WI38 (cell line): ENCODE measurements at regions not wholly inside any gene's neighbourhood (a gene's known extent, or its start where the extent isn't known, plus 50 kb on each side); places are given as distances from the start of the nearest gene placed in this dataset.

Experiments used
- H3K4me3 ChIP-seq: 2 replicates; pipeline ENCODE4 v1.5.1; 2011; ENCODE audit warnings: low read depth, mild to moderate bottlenecking, control low read depth, low read length
- TF ChIP-seq, protein P1 (sequence below): IDR thresholded peaks from 2 replicates; pipeline ENCODE4 v1.5.1; 2012; ENCODE audit warnings: low read depth, mild to moderate bottlenecking, control low read depth, low read length

DNA sequence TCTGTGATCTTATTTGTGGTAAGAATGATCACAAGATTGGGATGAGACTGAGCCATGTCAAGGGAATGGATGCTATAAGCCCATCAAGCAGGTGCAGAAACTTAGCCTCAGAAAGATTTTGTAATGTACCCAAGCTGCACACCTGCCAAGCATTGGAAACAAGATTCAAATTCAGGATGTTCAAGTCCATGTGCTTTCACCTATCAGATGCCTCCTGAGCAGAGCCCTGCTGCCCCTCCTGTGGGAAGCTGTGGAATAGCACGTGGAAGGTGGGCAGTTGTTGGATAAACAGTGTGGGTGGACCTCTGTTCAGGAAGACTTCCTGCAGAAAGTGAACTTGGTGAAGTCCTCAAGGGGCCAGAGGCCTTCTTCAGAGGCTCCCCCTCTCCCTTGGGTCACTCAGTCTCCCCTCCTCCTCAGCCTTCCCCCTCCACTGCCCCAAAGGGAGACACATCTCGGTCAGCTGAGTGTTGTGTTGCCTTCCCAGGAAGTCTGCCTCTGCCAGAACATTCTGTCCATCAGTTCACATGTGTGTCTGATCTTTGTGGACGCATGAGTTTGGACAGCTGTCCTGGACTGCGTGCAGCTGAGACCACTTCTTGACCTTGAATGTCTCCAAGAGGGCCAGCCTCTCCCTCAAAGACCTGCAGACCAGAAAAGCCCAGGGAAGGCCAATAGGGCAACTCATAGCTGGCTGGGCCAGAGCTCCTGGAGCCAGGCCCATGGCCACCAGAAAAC is 186.1 kb downstream of the INHBB start:
- H3K4me3 ChIP-seq = no peak overlapping the region
- TF ChIP-seq, protein P1, sequence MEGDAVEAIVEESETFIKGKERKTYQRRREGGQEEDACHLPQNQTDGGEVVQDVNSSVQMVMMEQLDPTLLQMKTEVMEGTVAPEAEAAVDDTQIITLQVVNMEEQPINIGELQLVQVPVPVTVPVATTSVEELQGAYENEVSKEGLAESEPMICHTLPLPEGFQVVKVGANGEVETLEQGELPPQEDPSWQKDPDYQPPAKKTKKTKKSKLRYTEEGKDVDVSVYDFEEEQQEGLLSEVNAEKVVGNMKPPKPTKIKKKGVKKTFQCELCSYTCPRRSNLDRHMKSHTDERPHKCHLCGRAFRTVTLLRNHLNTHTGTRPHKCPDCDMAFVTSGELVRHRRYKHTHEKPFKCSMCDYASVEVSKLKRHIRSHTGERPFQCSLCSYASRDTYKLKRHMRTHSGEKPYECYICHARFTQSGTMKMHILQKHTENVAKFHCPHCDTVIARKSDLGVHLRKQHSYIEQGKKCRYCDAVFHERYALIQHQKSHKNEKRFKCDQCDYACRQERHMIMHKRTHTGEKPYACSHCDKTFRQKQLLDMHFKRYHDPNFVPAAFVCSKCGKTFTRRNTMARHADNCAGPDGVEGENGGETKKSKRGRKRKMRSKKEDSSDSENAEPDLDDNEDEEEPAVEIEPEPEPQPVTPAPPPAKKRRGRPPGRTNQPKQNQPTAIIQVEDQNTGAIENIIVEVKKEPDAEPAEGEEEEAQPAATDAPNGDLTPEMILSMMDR = no peak

DNA sequence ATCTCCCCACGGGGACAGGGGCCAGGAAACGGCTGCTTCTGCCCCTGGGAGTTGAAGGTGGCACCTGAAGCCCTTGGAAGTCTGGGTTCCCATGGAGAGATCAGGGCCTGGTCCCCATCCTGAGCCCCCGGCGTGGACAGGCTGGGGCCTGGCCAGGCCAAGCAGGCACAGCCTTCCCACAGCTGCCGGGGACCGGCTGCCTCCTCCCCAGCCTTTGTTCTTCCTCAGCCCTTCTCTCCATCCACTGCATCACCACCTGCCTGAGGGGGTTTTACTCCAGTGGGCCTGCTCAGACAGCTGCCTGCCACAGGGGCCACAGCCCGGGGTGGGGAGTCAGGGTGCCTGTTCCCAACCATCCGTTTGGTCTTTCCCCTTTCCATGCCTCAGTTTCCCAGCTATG is 187.7 kb downstream of the INHBB start:
- H3K4me3 ChIP-seq = no peak overlapping the region
- TF ChIP-seq, protein P1 = no peak

DNA sequence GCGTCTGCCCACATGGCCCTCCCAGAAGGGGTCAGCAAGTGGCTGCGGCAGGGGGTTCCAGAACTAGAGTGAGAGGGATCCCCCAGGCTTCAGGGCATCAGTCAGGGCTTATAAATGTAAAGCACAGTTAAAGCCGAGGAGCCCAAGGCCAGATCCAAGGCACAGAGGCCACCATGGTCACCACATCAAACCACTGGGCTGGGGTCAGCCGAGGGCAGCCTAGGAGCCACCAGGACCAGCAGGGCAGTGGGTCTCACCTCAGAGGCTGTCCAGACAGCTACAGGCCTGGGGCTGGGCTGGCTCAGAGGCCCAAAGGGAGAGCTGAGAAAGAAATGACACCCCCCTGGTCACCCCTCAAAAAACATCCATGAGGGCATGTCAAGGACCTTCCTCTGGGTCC is 188.5 kb downstream of the INHBB start:
- H3K4me3 ChIP-seq = no peak overlapping the region
- TF ChIP-seq, protein P1 = no peak

DNA sequence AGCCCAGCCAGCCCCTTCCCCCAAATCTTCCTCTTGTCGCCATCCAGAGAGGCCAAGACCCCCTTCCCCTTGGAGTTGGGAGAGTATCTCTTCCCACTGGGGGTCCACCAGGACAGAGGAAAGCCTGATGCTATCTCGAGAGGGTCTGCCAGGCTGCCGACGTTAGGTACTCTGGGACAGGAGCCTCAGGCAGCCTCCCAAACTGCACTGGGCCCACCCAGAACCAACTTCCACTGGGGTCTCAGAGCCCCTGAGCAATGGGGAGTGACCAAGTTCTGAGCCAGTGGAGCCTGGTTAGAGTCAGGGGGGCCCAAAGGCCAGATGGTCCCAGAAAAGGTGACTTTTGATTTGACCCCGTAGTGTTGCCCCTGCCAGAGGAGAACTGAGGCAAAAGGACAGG is 189.1 kb downstream of the INHBB start:
- TF ChIP-seq, protein P1 = no peak
- H3K4me3 ChIP-seq = no peak overlapping the region

DNA sequence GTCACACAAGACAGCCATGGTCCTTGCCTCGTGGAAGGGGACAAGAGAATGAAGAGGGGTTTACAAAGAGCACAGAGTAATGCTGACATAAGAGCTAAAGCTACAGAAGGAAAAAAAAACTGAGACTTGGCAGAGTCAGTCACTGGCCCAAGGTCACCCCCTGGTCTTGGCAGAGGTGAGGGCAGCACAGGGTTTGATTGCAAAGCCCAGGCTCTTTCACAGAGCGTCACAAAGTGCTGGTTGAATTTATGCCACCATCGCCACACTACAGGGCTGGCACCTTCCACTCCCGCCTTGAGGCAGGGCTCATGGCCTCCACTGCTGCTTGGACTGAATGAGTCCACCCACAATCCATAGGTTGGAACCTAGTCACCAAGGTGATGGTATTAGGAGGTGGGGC is 190.2 kb downstream of the INHBB start:
- H3K4me3 ChIP-seq = no peak overlapping the region
- TF ChIP-seq, protein P1 = no peak

DNA sequence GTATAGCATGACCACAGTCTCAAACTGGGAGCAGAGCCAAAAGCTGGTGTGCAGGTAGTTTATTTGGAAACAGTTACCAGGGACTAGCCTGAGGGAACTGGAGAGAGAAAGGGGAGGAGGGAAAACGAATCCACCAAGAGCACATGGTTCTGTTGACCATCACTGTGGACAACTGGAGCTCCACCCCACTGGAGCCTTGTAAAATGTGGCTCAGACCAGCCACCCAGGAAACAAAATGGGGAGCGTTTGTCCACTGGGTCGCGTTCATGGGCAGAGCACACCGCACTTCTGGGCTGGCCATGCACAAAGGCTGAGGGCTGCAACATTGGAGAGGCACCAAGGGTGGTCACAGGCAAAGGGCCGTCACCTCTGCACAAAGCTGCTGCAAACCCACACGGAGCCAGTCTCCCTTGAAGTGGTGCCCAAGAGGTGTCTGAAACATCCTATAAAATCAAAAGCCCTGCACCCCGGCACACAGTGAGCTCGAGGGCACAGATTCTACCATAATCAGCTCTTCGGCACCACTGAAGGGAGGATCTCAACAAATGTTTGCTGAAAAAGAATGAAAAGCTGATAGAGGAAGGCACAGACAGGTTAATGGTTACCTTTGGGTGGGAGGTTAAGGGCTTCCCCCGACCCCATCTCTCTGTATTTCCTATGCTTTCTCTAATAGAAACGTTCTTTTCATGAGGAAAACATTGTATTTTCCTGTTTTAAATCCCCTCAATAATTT is 192.9 kb downstream of the INHBB start:
- H3K4me3 ChIP-seq = no peak overlapping the region
- TF ChIP-seq, protein P1 = no peak

DNA sequence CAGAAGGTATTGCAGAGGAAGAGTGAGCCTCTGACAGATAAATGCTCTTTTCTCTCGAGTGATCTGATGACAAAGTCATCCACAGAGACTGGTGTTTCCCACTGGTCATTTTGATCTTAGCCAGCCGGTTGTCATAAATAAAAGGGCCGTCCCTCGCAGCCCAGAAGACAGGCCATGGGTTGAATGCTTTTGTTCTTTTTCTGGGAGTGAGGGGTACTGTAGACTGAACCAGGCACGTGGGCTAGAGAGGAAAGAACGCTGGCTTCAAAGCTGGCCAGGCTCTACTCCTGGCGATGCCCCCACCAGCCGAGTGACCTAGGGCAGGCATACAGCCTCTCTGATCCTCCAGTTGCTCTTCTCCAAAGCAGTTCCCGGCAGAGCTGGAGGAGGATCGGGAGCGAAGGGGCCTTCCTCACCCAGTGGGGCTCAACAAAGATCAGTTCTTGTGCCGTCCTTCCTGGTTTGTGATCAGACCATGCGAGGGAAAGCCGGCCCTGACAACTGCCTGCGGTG is 193.5 kb downstream of the INHBB start:
- H3K4me3 ChIP-seq = no peak overlapping the region
- TF ChIP-seq, protein P1 = no peak
